Esophagus muscularis mucosa (tissue), 4 donors: ENCODE measurements at regions not wholly inside any gene's neighbourhood (a gene's known extent, or its start where the extent isn't known, plus 50 kb on each side); places are given as distances from the start of the nearest gene placed in this dataset.

Experiments
- DNase-seq: peaks from one replicate; pipeline ENCODE4 v3.0.0-alpha.2; 2017; ENCODE audit errors: extremely low spot score
- H3K27ac ChIP-seq, 4 donors: fragments of 200-600 bp; sonication (generic); replicated peaks in 1 of 4; 1 replicate in 3 of 4; 2 replicates in 1 of 4; pipeline ENCODE4 v1.5.1; 2016 to 2019; ENCODE audit warnings: mild to moderate bottlenecking in 1 of 4
- H3K27me3 ChIP-seq, 4 donors: fragments of 200-600 bp; sonication (generic); one replicate each; pipeline versions ENCODE4 v1.5.1 to v1.6.0; 2016 to 2019
- H3K36me3 ChIP-seq, 4 donors: fragments of 200-600 bp; sonication (generic); one replicate each; pipeline ENCODE4 v1.5.1; 2016 to 2019
- H3K4me1 ChIP-seq, 4 donors: fragments of 200-600 bp; sonication (generic); one replicate each; pipeline ENCODE4 v1.5.1; 2016 to 2019
- H3K4me3 ChIP-seq, 4 donors: fragments of 200-600 bp; sonication (generic); 1 replicate in 2 of 4; 2 replicates in 2 of 4; pipeline ENCODE4 v1.5.1; 2016 to 2019; ENCODE audit warnings: mild to moderate bottlenecking in 4 of 4, moderate library complexity in 1 of 4
- H3K9me3 ChIP-seq, 4 donors: fragments of 200-600 bp; sonication (generic); 1 replicate in 3 of 4; 2 replicates in 1 of 4; pipeline ENCODE4 v1.5.1; 2016 to 2019
- EP300 ChIP-seq: sonication (generic); formaldehyde crosslinking; IDR thresholded peaks from one replicate; pipeline ENCODE4 v1.6.1; 2017; ENCODE audit warnings: antibody characterized with exemption
- POLR2A ChIP-seq: fragments of 450-650 bp; IDR thresholded peaks from one replicate; pipeline ENCODE4 v1.6.1; 2017; ENCODE audit warnings: antibody characterized with exemption, moderate library complexity, mild to moderate bottlenecking, low read depth
- POLR2AphosphoS5 ChIP-seq, 2 donors: sonication (generic); formaldehyde crosslinking; IDR thresholded peaks; one replicate each; pipeline ENCODE4 v1.6.1; 2017; ENCODE audit warnings: antibody characterized with exemption in 2 of 2
- WGBS: methylation state at CpG from one replicate; pipeline ENCODE4 v1.1.5; 2018; 5-methylcytosine and 5-hydroxymethylcytosine counted together
- intact Hi-C: fragments of 100-400 bp; cut with DNase I; formaldehyde crosslinking; loops from one replicate; pipeline ENCODE4 v1.15.1; 2023
- TF ChIP-seq, protein P1 (sequence below), 3 experiments: fragments of 200-600 bp in 2 of 3; fragments of 450-650 bp in 1 of 3; sonication (generic) in 2 of 3; IDR thresholded peaks; one replicate each; pipeline ENCODE4 v1.5.1; 2017 to 2019; ENCODE audit warnings: antibody characterized with exemption in 3 of 3, mild to moderate bottlenecking in 2 of 3, moderate library complexity in 1 of 3

DNA sequence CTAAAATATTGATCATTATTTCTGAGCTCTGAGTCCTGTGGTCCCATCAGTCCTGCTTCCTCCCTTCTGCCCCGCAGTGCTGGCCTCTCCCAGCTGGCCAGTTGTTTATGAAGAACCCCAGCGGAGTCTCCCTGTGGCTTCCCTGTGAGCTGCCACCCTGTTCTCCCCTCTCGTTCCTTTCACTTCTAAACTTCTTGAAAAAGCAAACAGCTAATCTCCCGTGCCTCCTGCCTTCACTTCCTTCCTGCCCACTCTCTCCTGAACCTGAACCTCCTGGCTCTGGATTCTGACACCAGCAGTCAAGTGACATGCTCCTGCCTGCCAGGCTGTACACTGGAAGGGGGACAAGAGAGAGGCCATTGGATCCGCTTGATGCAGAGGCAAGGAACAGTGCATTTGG is 63.7 kb upstream of the ZPBP start:
- WGBS = 33% methylated on average over 5 of the region's 5 CpGs
- peaks cover 0 to 10% (median 0%) of the 10 kb centered on the region in 4 donors for H3K27me3 ChIP-seq
- no peak for DNase-seq
- no peaks in the 10 kb centered on the region for H3K36me3 ChIP-seq
- H3K4me1 ChIP-seq = no peaks in the 10 kb centered on the region
- intact Hi-C loops = no loop called here
- TF ChIP-seq POLR2A (no peak), POLR2AphosphoS5 (IDR thresholded peaks at IDR 0.05) (no peak), EP300 (no peak)
- TF ChIP-seq, protein P1, sequence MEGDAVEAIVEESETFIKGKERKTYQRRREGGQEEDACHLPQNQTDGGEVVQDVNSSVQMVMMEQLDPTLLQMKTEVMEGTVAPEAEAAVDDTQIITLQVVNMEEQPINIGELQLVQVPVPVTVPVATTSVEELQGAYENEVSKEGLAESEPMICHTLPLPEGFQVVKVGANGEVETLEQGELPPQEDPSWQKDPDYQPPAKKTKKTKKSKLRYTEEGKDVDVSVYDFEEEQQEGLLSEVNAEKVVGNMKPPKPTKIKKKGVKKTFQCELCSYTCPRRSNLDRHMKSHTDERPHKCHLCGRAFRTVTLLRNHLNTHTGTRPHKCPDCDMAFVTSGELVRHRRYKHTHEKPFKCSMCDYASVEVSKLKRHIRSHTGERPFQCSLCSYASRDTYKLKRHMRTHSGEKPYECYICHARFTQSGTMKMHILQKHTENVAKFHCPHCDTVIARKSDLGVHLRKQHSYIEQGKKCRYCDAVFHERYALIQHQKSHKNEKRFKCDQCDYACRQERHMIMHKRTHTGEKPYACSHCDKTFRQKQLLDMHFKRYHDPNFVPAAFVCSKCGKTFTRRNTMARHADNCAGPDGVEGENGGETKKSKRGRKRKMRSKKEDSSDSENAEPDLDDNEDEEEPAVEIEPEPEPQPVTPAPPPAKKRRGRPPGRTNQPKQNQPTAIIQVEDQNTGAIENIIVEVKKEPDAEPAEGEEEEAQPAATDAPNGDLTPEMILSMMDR (IDR thresholded peaks at IDR 0.05) = no peak
- H3K27ac ChIP-seq = no peak overlapping the region
- H3K9me3 ChIP-seq = no peaks in the 10 kb centered on the region
- no peak overlapping the region for H3K4me3 ChIP-seq

DNA sequence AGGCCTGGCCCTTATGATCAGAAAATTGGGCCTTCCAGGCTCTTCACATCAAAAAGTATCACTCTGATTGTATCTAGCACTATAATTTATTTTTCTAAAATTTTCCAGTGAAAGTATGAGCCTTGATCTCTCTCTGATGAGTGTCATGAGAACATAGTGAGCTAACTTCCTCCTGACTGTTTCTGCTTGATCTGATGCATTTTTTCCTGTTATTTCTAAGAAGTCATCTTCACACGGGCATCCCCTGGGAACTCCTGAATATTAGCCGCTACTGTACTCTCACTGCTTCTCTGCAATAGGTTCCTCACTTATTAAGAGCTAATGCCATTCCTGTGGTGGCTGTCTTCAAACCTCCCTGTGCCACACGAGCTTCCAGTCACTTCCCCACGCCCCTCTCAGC is 63.1 kb upstream of the ZPBP start:
- WGBS = 65% methylated on average over 4 of the region's 4 CpGs
- intact Hi-C loops = no loop called here

DNA sequence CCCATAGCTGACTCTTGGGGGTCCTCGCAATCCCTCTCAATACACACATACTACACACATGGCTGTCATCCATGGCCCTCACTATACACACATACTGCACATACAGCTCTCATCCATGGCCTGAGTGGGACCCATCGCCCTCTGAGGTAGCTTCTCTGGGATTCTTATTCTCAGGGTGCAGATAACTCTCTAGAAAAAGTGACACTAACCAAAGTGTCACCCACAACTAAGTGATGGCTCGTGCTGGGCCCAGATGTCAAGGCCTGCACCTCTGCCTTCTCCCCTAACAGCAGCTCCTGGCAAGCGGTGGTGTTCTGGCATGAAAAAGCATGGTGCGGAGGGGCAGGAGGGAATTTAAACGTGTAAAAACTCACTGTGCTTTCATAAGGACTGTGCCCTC is 62.7 kb upstream of the ZPBP start:
- H3K36me3 ChIP-seq = no peaks in the 10 kb centered on the region
- 78% methylated on average over 6 of the region's 6 CpGs for WGBS
- no peak overlapping the region for H3K4me3 ChIP-seq
- no peaks in the 10 kb centered on the region for H3K9me3 ChIP-seq
- intact Hi-C loops = no loop called here
- DNase-seq = no peak
- H3K27ac ChIP-seq = no peak overlapping the region
- H3K27me3 ChIP-seq = peaks cover 0 to 10% (median 0%) of the 10 kb centered on the region in 4 donors
- H3K4me1 ChIP-seq = no peaks in the 10 kb centered on the region
- TF ChIP-seq POLR2AphosphoS5 (IDR thresholded peaks at IDR 0.05) (no peak), EP300 (no peak), POLR2A (no peak)
- TF ChIP-seq, protein P1 (IDR thresholded peaks at IDR 0.05) = no peak

More for the DNA sequence above, 63.1 kb upstream of the ZPBP start:
- H3K9me3 ChIP-seq = no peaks in the 10 kb centered on the region
- H3K4me3 ChIP-seq = no peak overlapping the region
- H3K27ac ChIP-seq = no peak overlapping the region
- peaks cover 0 to 10% (median 0%) of the 10 kb centered on the region in 4 donors for H3K27me3 ChIP-seq
- TF ChIP-seq EP300 = no peak
- TF ChIP-seq, protein P1 (IDR thresholded peaks at IDR 0.05) = no peak
- TF ChIP-seq POLR2AphosphoS5 (IDR thresholded peaks at IDR 0.05) = no peak
- TF ChIP-seq POLR2A = no peak
- no peaks in the 10 kb centered on the region for H3K36me3 ChIP-seq
- no peak for DNase-seq
- H3K4me1 ChIP-seq = no peaks in the 10 kb centered on the region

DNA sequence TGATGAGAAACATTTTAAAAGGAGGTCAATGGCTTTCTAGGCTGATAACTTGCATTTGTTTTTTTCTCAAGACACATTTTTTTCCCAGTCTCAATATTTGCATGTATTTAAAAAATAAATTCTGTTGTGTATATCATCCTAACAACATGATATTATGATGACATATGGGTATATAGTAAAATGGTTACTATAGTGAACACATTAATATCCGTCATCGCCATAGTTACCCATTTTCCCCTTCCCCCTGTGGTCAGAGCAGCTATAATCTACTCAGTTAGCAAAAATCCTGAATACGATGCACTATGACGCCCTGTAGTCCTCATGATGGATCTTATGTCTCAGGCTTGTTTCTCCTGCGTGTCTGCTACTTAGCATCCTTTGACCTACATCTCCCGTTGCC is 60.9 kb upstream of the ZPBP start:
- no peak overlapping the region for H3K4me3 ChIP-seq
- no peaks in the 10 kb centered on the region for H3K4me1 ChIP-seq
- 87% methylated on average over 6 of the region's 6 CpGs for WGBS
- intact Hi-C loops = no loop called here
- H3K36me3 ChIP-seq = no peaks in the 10 kb centered on the region
- H3K9me3 ChIP-seq = no peaks in the 10 kb centered on the region
- DNase-seq = no peak
- peaks cover 0 to 10% (median 0%) of the 10 kb centered on the region in 4 donors for H3K27me3 ChIP-seq
- H3K27ac ChIP-seq = no peak overlapping the region
- TF ChIP-seq POLR2A (no peak), EP300 (no peak), POLR2AphosphoS5 (IDR thresholded peaks at IDR 0.05) (no peak)
- TF ChIP-seq, protein P1 (IDR thresholded peaks at IDR 0.05) = no peak

DNA sequence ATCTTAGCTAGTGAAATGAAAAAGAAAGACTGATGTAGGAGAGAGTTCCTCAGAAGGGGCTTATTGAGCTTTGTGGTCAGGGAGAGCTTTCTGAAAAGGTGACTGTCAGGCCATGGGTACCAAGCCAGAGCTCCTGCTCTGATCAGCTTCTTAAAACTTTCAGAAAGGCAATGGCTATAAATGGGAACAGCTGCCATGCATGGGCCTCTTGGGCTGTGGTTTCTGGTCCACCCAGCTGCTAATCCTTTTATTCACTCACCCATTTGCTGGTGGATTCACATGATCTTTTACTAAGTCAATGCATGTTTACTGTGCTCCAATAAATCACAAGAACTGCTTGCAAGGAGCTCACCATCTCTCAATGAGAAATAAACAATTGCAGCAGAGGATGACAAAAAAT is 60.1 kb upstream of the ZPBP start:
- intact Hi-C loops = no loop called here
- H3K27ac ChIP-seq = no peak overlapping the region
- no peaks in the 10 kb centered on the region for H3K4me1 ChIP-seq
- H3K27me3 ChIP-seq = peaks cover 0 to 4% (median 0%) of the 10 kb centered on the region in 4 donors
- H3K4me3 ChIP-seq = no peak overlapping the region
- no peak for DNase-seq
- TF ChIP-seq EP300 = no peak
- H3K36me3 ChIP-seq = no peaks in the 10 kb centered on the region
- H3K9me3 ChIP-seq = no peaks in the 10 kb centered on the region
